ENCODE measurements at regions not wholly inside any gene's neighbourhood (a gene's known extent, or its start where the extent isn't known, plus 50 kb on each side); places are given as distances from the start of the nearest gene placed in this dataset.

DNA sequence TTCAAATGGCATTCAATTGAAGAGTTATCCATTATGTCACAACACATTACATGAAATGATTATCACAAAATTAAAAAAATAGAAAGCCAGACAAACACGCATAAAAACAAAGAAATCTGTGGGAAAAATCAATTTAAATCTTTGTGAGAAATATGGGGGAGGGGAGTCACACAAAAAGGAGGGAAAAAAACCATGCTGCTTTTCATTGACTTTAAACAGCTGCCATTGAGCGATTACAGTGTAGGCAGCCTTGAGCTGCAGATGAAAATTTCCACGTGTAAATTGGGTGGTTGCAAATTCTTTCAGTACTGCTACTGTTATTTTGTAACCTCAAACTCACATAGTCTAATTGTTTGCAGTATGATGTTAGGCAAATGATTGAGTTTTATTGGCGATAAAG, 889.9 kb upstream of the PHF14 start:
- ATAC-seq (ENCODE audit: low FRiP score in 2 of 2) (no peak), DNase-seq (no peak)
- H3K9me3 ChIP-seq: no peaks in the 10 kb centered on the region
- H3K4me3 ChIP-seq: no peak overlapping the region
- no peaks in the 10 kb centered on the region for H3K4me1 ChIP-seq
- TF ChIP-seq POLR2A (IDR thresholded peaks at IDR 0.05): no peak
- no peak for TF ChIP-seq EP300 (IDR thresholded peaks at IDR 0.05)
- TF ChIP-seq CTCF (IDR thresholded peaks at IDR 0.05): no peak
- no peak for TF ChIP-seq POLR2AphosphoS5 (IDR thresholded peaks at IDR 0.05)
- no peaks in the 10 kb centered on the region for H3K36me3 ChIP-seq
- WGBS, 2 donors: 59 to 67% methylated on average over 4 of the region's 4 CpGs
- no peaks in the 10 kb centered on the region for H3K27me3 ChIP-seq
- no peak overlapping the region for H3K27ac ChIP-seq

GRCh38 chr7:10085231-10085630, 888.4 kb upstream of the PHF14 start:
- no peak overlapping the region for H3K27ac ChIP-seq
- TF ChIP-seq CTCF (IDR thresholded peaks at IDR 0.05): no peak
- TF ChIP-seq EP300 (IDR thresholded peaks at IDR 0.05): no peak
- TF ChIP-seq POLR2AphosphoS5 (IDR thresholded peaks at IDR 0.05): no peak
- TF ChIP-seq POLR2A (IDR thresholded peaks at IDR 0.05): no peak
- no peaks in the 10 kb centered on the region for H3K4me1 ChIP-seq
- H3K9me3 ChIP-seq: no peaks in the 10 kb centered on the region
- no peak overlapping the region for H3K4me3 ChIP-seq
- DNase-seq (no peak), ATAC-seq (ENCODE audit: low FRiP score in 2 of 2) (no peak)
- no peaks in the 10 kb centered on the region for H3K27me3 ChIP-seq
- H3K36me3 ChIP-seq: no peaks in the 10 kb centered on the region
- 89 to 91% methylated on average over 9 of the region's 9 CpGs for WGBS, 2 donors

DNA sequence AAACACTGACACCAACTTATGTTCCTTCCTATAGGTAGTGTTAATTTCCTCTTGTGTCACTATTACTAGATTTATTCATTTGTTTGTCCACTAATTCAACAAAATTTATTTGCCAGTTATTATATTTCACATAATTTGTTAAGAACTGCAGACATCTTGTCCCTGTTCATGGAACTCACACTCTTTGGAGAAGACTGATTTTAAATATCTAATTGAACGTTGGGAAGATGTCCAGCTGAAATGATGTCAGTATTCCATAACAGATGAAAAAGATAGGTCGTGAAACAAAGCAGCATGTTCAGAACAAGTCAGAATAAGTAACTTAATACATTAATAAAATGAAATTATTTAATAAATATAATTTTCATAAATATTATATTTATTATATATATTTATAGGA, 873.1 kb upstream of the PHF14 start:
- 65 to 73% methylated on average over 2 of the region's 2 CpGs for WGBS, 2 donors
- DNase-seq (no peak), ATAC-seq (ENCODE audit: low FRiP score in 2 of 2) (no peak)
- Histone ChIP-seq H3K4me1 (peaks cover 0 to 3% (median 0%) of the 10 kb centered on the region in 4 donors), H3K4me3 (no peak overlapping the region), H3K36me3 (no peaks in the 10 kb centered on the region), H3K9me3 (no peaks in the 10 kb centered on the region), H3K27ac (no peak overlapping the region), H3K27me3 (no peaks in the 10 kb centered on the region)
- no peak for TF ChIP-seq EP300 (IDR thresholded peaks at IDR 0.05)
- no peak for TF ChIP-seq CTCF (IDR thresholded peaks at IDR 0.05)
- TF ChIP-seq POLR2AphosphoS5 (IDR thresholded peaks at IDR 0.05): no peak
- TF ChIP-seq POLR2A (IDR thresholded peaks at IDR 0.05): no peak

GRCh38 chr7:10101351-10101750, 872.3 kb upstream of the PHF14 start:
- Histone ChIP-seq H3K4me1 (no peaks in the 10 kb centered on the region), H3K27ac (no peak overlapping the region), H3K9me3 (no peaks in the 10 kb centered on the region), H3K4me3 (no peak overlapping the region), H3K27me3 (no peaks in the 10 kb centered on the region), H3K36me3 (no peaks in the 10 kb centered on the region)
- ATAC-seq (ENCODE audit: low FRiP score in 2 of 2) (no peak), DNase-seq (no peak)
- 73 to 76% methylated on average over 2 of the region's 2 CpGs for WGBS, 2 donors
- TF ChIP-seq POLR2AphosphoS5 (IDR thresholded peaks at IDR 0.05) (no peak), POLR2A (IDR thresholded peaks at IDR 0.05) (no peak), CTCF (IDR thresholded peaks at IDR 0.05) (no peak)

- no peak for DNase-seq
- no peak for TF ChIP-seq CTCF (IDR thresholded peaks at IDR 0.05)
- TF ChIP-seq POLR2AphosphoS5 (IDR thresholded peaks at IDR 0.05): no peak
- no peak for TF ChIP-seq POLR2A (IDR thresholded peaks at IDR 0.05)
- no peak for TF ChIP-seq EP300 (IDR thresholded peaks at IDR 0.05)
- Histone ChIP-seq H3K4me1 (no peaks in the 10 kb centered on the region), H3K36me3 (no peaks in the 10 kb centered on the region), H3K9me3 (no peaks in the 10 kb centered on the region), H3K27ac (no peak overlapping the region), H3K27me3 (no peaks in the 10 kb centered on the region), H3K4me3 (no peak overlapping the region)
- no peak for ATAC-seq (ENCODE audit: low FRiP score in 2 of 2)
- WGBS, 2 donors: 83 to 90% methylated on average over 3 of the region's 3 CpGs
These were observed 869.4 kb upstream of the PHF14 start for GRCh38 chr7:10104292-10104691.

Measured in upper lobe of left lung (tissue), 6 donors.